HUES64 (cell line): ENCODE measurements at regions not wholly inside any gene's neighbourhood (a gene's known extent, or its start where the extent isn't known, plus 50 kb on each side); places are given as distances from the start of the nearest gene placed in this dataset.

Experiments used
- H3K27ac ChIP-seq: 2 replicates; pipeline ENCODE4 v1.7.0; 2013; ENCODE audit warnings: low read depth, low read length, inconsistent platforms
- H3K27me3 ChIP-seq: 2 replicates; pipeline ENCODE4 v1.6.1; 2013; ENCODE audit warnings: mild to moderate bottlenecking, low read length; ENCODE audit not compliant: insufficient read depth
- H3K36me3 ChIP-seq: 2 replicates; pipeline ENCODE4 v1.6.1; 2013; ENCODE audit warnings: mild to moderate bottlenecking, low read length; ENCODE audit not compliant: insufficient read depth
- H3K4me1 ChIP-seq: 2 replicates; pipeline ENCODE4 v1.6.1; 2013; ENCODE audit warnings: mild to moderate bottlenecking, low read length, moderate library complexity; ENCODE audit not compliant: insufficient read depth
- H3K4me3 ChIP-seq: 2 replicates; pipeline ENCODE4 v1.5.1; 2013; ENCODE audit warnings: mild to moderate bottlenecking, low read length, moderate library complexity
- H3K9ac ChIP-seq: 2 replicates; pipeline ENCODE4 v1.6.1; 2013; ENCODE audit warnings: mild to moderate bottlenecking, low read depth, low read length
- H3K9me3 ChIP-seq: 2 replicates; pipeline ENCODE4 v1.6.1; 2013; ENCODE audit warnings: low read depth, low read length; ENCODE audit not compliant: insufficient read depth
- WGBS: fragments of 150-250, 120-280 bp; methylation state at CpG from one replicate; pipeline ENCODE4 v1.1.7; 2013; ENCODE audit warnings: missing lambda C conversion rate; 5-methylcytosine and 5-hydroxymethylcytosine counted together

GRCh38 chr1:193763266-193763665 is 576.9 kb upstream of the B3GALT2 start:
- Histone ChIP-seq H3K27me3 (no peaks in the 10 kb centered on the region), H3K4me1 (no peaks in the 10 kb centered on the region), H3K36me3 (no peaks in the 10 kb centered on the region), H3K9ac (no peak overlapping the region), H3K27ac (no peak overlapping the region), H3K9me3 (no peaks in the 10 kb centered on the region), H3K4me3 (no peak overlapping the region)
- WGBS: 99% methylated on average over 3 of the region's 3 CpGs

GRCh38 chr1:193762236-193762635 is 575.8 kb upstream of the B3GALT2 start:
- Histone ChIP-seq H3K36me3 (no peaks in the 10 kb centered on the region), H3K4me1 (no peaks in the 10 kb centered on the region), H3K9ac (no peak overlapping the region), H3K9me3 (no peaks in the 10 kb centered on the region), H3K27me3 (no peaks in the 10 kb centered on the region), H3K4me3 (no peak overlapping the region), H3K27ac (no peak overlapping the region)
- WGBS: 100% methylated on average over 2 of the region's 4 CpGs

DNA sequence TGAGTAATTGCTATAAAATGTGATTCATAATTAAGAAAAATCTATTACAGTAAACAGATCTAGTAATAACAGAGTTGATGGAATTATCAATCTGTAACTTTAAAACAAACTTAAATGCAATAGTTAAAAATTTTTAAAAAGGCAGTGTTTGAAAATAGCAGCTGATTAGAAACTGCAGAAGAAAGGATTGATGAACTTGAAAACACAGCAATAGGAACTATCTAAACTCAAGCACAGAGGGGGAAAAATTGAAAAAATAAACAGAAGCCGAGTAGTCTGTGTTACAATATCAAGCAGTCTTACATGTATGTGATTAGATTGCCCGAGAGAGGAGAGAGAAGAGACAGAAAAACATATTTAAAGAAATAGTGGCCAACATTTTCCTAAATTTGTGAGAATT is 569.0 kb upstream of the B3GALT2 start:
- Histone ChIP-seq H3K4me3 (no peak overlapping the region), H3K9me3 (no peaks in the 10 kb centered on the region), H3K4me1 (no peaks in the 10 kb centered on the region; the same call in 1 of the 2 replicates), H3K27ac (no peak overlapping the region), H3K9ac (no peak overlapping the region), H3K36me3 (no peaks in the 10 kb centered on the region), H3K27me3 (no peaks in the 10 kb centered on the region)
- 84% methylated on average over 2 of the region's 2 CpGs for WGBS

- Histone ChIP-seq H3K4me1 (no peaks in the 10 kb centered on the region; the same call in 1 of the 2 replicates), H3K4me3 (no peak overlapping the region), H3K27me3 (no peaks in the 10 kb centered on the region), H3K9ac (no peak overlapping the region), H3K36me3 (no peaks in the 10 kb centered on the region), H3K9me3 (no peaks in the 10 kb centered on the region), H3K27ac (no peak overlapping the region)
- 100% methylated on average over 1 of the region's 1 CpG for WGBS
Observed at GRCh38 chr1:193754732-193755427, 568.5 kb upstream of the B3GALT2 start.

- no peak overlapping the region for H3K4me3 ChIP-seq
- no peaks in the 10 kb centered on the region for H3K9me3 ChIP-seq
- H3K27ac ChIP-seq: no peak overlapping the region
- no peaks in the 10 kb centered on the region; the same call in 1 of the 2 replicates for H3K4me1 ChIP-seq
- no peak overlapping the region for H3K9ac ChIP-seq
- no peaks in the 10 kb centered on the region for H3K27me3 ChIP-seq
- no peaks in the 10 kb centered on the region for H3K36me3 ChIP-seq
- WGBS: 87% methylated on average over 2 of the region's 2 CpGs
Observed at GRCh38 chr1:193754151-193754550, 567.7 kb upstream of the B3GALT2 start.

- no peak overlapping the region for H3K27ac ChIP-seq
- no peak overlapping the region for H3K9ac ChIP-seq
- H3K4me1 ChIP-seq: no peaks in the 10 kb centered on the region; the same call in 1 of the 2 replicates
- H3K9me3 ChIP-seq: no peaks in the 10 kb centered on the region
- no peaks in the 10 kb centered on the region for H3K27me3 ChIP-seq
- H3K36me3 ChIP-seq: no peaks in the 10 kb centered on the region
- H3K4me3 ChIP-seq: no peak overlapping the region
- 75% methylated on average over 5 of the region's 5 CpGs for WGBS
Observed at GRCh38 chr1:193753038-193753756, 566.8 kb upstream of the B3GALT2 start.

DNA sequence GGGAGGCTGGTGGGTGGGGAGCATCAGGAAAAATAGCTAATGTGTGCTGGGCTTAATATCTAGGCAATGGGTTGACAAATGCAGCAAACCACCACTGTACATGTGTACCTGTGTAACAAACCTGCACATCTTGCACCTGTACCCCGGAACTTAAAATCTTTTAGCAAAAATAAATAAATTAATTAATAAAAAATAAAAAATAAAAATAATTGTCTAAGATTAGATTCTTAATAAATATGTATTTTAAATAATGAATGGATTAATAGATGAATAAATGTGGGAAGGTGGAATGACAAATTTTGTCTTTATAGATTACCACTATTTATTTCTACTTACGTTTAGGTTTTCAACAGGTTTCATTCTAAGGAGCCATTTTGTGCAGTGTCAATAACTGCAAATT is 563.5 kb upstream of the B3GALT2 start:
- H3K36me3 ChIP-seq: no peaks in the 10 kb centered on the region
- H3K4me1 ChIP-seq: no peaks in the 10 kb centered on the region; the same call in 1 of the 2 replicates
- H3K27me3 ChIP-seq: no peaks in the 10 kb centered on the region
- no peak overlapping the region for H3K27ac ChIP-seq
- no peaks in the 10 kb centered on the region for H3K9me3 ChIP-seq
- no peak overlapping the region for H3K4me3 ChIP-seq
- WGBS: no CpG with 5 or more reads among the region's 2 CpGs
- H3K9ac ChIP-seq: no peak overlapping the region

- no peaks in the 10 kb centered on the region for H3K4me1 ChIP-seq
- H3K36me3 ChIP-seq: no peaks in the 10 kb centered on the region
- no peaks in the 10 kb centered on the region for H3K27me3 ChIP-seq
- H3K27ac ChIP-seq: no peak overlapping the region
- 100% methylated on average over 1 of the region's 1 CpG for WGBS
- no peaks in the 10 kb centered on the region for H3K9me3 ChIP-seq
- H3K4me3 ChIP-seq: no peak overlapping the region
- no peak overlapping the region for H3K9ac ChIP-seq
Observed at GRCh38 chr1:193747579-193747978, 561.2 kb upstream of the B3GALT2 start.

- H3K4me1 ChIP-seq: peaks cover 20% of the 10 kb centered on the region
- H3K9me3 ChIP-seq: no peaks in the 10 kb centered on the region
- H3K4me3 ChIP-seq: peak overlapping the region; percentile 26; the same call in 1 of the 2 replicates
- no CpG with 5 or more reads among the region's 2 CpGs for WGBS
- no peak overlapping the region for H3K9ac ChIP-seq
- H3K27me3 ChIP-seq: peaks cover 12% of the 10 kb centered on the region
- no peak overlapping the region for H3K27ac ChIP-seq
- H3K36me3 ChIP-seq: no peaks in the 10 kb centered on the region
Observed at GRCh38 chr1:193741228-193741627, 554.8 kb upstream of the B3GALT2 start.

- no peaks in the 10 kb centered on the region for H3K9me3 ChIP-seq
- H3K4me1 ChIP-seq: peaks cover 20% of the 10 kb centered on the region
- H3K27ac ChIP-seq: no peak overlapping the region
- no peak overlapping the region for H3K9ac ChIP-seq
- no peaks in the 10 kb centered on the region for H3K36me3 ChIP-seq
- H3K4me3 ChIP-seq: peak overlapping the region; percentile 26; the same call in 1 of the 2 replicates
- peaks cover 12% of the 10 kb centered on the region for H3K27me3 ChIP-seq
- WGBS: 87% methylated on average over 1 of the region's 1 CpG
Observed at GRCh38 chr1:193740762-193741161, 554.3 kb upstream of the B3GALT2 start.

GRCh38 chr1:193736507-193736906 is 550.1 kb upstream of the B3GALT2 start:
- WGBS: 96% methylated on average over 2 of the region's 3 CpGs
- H3K4me3 ChIP-seq: no peak overlapping the region

More at GRCh38 chr1:193736507-193736906, 550.1 kb upstream of the B3GALT2 start:
- Histone ChIP-seq H3K4me1 (peaks cover 16% of the 10 kb centered on the region), H3K27ac (no peak overlapping the region), H3K9ac (no peak overlapping the region), H3K9me3 (no peaks in the 10 kb centered on the region), H3K27me3 (peaks cover 7% of the 10 kb centered on the region), H3K36me3 (no peaks in the 10 kb centered on the region)
